ENCODE measurements at regions not wholly inside any gene's neighbourhood (a gene's known extent, or its start where the extent isn't known, plus 50 kb on each side); places are given as distances from the start of the nearest gene placed in this dataset.

DNA sequence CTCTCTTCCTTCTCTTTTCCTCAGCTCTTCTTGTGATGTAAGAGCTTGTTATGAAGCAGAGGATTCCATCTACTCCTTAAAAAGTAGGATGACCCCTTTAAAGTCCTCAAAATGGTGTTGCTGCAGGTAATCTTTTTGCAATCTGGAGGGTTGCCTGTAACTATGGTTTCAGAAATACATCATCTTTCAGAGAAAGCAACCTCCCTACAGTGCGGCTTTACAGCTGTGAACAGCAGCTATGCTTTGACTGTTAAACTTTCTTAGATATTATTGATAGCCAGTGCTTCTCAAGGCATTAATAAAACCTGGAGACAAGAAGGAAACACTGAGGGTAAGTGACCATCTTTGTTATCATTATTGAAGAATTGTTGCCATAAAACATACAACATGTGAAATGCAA is 86.6 kb upstream of the MDFIC start:
- Histone ChIP-seq H3K27me3 (no peaks in the 10 kb centered on the region), H3K4me1 (peaks cover 0 to 11% (median 0%) of the 10 kb centered on the region in 3 donors), H3K4me3 (no peak overlapping the region), H3K27ac (no peak overlapping the region), H3K36me3 (no peaks in the 10 kb centered on the region), H3K9me3 (no peaks in the 10 kb centered on the region)
- no peak for ATAC-seq
- TF ChIP-seq EP300 (IDR thresholded peaks at IDR 0.05) (no peak), POLR2A (IDR thresholded peaks at IDR 0.05) (no peak), POLR2AphosphoS5 (IDR thresholded peaks at IDR 0.05) (no peak)
- TF ChIP-seq, protein P1, sequence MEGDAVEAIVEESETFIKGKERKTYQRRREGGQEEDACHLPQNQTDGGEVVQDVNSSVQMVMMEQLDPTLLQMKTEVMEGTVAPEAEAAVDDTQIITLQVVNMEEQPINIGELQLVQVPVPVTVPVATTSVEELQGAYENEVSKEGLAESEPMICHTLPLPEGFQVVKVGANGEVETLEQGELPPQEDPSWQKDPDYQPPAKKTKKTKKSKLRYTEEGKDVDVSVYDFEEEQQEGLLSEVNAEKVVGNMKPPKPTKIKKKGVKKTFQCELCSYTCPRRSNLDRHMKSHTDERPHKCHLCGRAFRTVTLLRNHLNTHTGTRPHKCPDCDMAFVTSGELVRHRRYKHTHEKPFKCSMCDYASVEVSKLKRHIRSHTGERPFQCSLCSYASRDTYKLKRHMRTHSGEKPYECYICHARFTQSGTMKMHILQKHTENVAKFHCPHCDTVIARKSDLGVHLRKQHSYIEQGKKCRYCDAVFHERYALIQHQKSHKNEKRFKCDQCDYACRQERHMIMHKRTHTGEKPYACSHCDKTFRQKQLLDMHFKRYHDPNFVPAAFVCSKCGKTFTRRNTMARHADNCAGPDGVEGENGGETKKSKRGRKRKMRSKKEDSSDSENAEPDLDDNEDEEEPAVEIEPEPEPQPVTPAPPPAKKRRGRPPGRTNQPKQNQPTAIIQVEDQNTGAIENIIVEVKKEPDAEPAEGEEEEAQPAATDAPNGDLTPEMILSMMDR (IDR thresholded peaks at IDR 0.05) = no peak
- WGBS, 2 donors (ENCODE audit: low coverage in 1 of 2) = 77 to 100% methylated on average over 1 of the region's 1 CpG

DNA sequence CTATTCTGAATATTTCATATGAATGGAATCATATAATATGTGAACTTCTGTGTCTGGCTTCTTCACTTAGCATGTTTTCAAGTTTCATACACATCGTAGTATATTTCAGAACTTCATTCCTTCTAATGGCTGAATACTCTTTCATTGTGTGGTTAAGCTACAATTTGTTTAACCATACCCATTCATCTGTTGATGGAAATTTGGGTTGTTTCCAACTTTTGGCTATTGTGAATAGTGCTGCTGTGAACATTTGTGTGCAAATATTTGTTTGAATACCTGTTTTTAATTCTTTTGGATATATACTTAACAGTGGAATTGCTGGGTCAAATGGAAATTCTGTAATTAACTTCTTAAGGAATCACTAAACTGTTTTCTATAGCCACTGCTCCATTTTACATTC is 86.0 kb upstream of the MDFIC start:
- Histone ChIP-seq H3K27me3 (no peaks in the 10 kb centered on the region), H3K4me1 (peaks cover 0 to 14% (median 0%) of the 10 kb centered on the region in 3 donors), H3K27ac (no peak overlapping the region), H3K4me3 (no peak overlapping the region), H3K9me3 (no peaks in the 10 kb centered on the region), H3K36me3 (no peaks in the 10 kb centered on the region)
- 0% methylated on average over 1 of the region's 1 CpG for WGBS, 2 donors (ENCODE audit: low coverage in 1 of 2)
- no peak for ATAC-seq
- TF ChIP-seq POLR2A (IDR thresholded peaks at IDR 0.05) (no peak), POLR2AphosphoS5 (IDR thresholded peaks at IDR 0.05) (no peak), EP300 (IDR thresholded peaks at IDR 0.05) (no peak)
- TF ChIP-seq, protein P1 (IDR thresholded peaks at IDR 0.05) = no peak

- TF ChIP-seq, protein P1 (IDR thresholded peaks at IDR 0.05) = no peak
- TF ChIP-seq EP300 (IDR thresholded peaks at IDR 0.05) = no peak
- H3K27ac ChIP-seq = no peak overlapping the region
- H3K4me1 ChIP-seq = peaks cover 0 to 14% (median 0%) of the 10 kb centered on the region in 3 donors
- H3K9me3 ChIP-seq = no peaks in the 10 kb centered on the region
- no peaks in the 10 kb centered on the region for H3K27me3 ChIP-seq
- no peak for ATAC-seq
- 67 to 72% methylated on average over 4 to 5 of the region's 5 CpGs for WGBS, 2 donors (ENCODE audit: low coverage in 1 of 2)
- H3K36me3 ChIP-seq = no peaks in the 10 kb centered on the region
- H3K4me3 ChIP-seq = no peak overlapping the region
These were observed 79.3 kb upstream of the MDFIC start for GRCh38 chr7:114842551-114843065.

- Histone ChIP-seq H3K4me1 (peaks cover 0 to 14% (median 0%) of the 10 kb centered on the region in 3 donors), H3K9me3 (no peaks in the 10 kb centered on the region), H3K4me3 (no peak overlapping the region), H3K27ac (no peak overlapping the region), H3K36me3 (no peaks in the 10 kb centered on the region), H3K27me3 (no peaks in the 10 kb centered on the region)
- ATAC-seq = no peak
- no peak for TF ChIP-seq EP300 (IDR thresholded peaks at IDR 0.05)
- TF ChIP-seq POLR2AphosphoS5 (IDR thresholded peaks at IDR 0.05) = no peak
- TF ChIP-seq, protein P1 (IDR thresholded peaks at IDR 0.05) = no peak
- TF ChIP-seq POLR2A (IDR thresholded peaks at IDR 0.05) = no peak
- WGBS, 2 donors (ENCODE audit: low coverage in 1 of 2) = 86 to 100% methylated on average over 3 of the region's 3 CpGs
These were observed 78.8 kb upstream of the MDFIC start for GRCh38 chr7:114843102-114843501.

DNA sequence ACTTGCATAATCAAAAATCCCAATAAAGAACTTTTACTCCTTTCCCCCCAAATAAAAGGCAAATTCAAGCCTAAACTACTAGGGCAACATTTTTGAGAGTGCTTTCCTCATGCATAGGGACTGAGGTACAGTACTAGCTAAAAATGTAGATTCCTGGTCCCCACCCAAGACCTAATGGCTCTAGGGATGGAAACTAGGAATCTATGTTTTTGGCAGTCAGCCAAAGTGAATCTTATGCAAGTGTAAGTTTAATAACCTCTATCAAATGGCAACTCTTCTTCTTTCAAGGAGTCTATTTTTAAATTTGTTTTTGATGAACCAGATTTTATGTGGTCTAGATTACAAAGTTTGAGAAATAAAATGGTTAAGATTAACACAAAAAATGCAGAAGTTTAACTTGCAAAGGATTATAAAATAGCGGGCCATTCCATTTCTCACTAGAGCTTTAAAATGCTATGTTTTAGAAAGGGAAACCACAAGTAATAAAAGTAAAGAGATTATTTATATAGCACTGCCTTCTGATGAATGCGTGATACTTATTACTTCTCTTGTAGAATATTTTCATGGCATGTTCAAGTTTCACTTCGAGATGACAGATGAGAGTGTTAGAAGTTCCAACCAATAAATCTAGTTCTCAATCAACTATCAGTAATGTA is 70.4 kb upstream of the MDFIC start:
- Histone ChIP-seq H3K27me3 (no peaks in the 10 kb centered on the region), H3K4me1 (no peaks in the 10 kb centered on the region), H3K27ac (no peak overlapping the region), H3K4me3 (no peak overlapping the region), H3K36me3 (no peaks in the 10 kb centered on the region), H3K9me3 (no peaks in the 10 kb centered on the region)
- 36 to 53% methylated on average over 3 of the region's 3 CpGs for WGBS, 2 donors (ENCODE audit: low coverage in 1 of 2)
- TF ChIP-seq EP300 (IDR thresholded peaks at IDR 0.05) (no peak), POLR2A (IDR thresholded peaks at IDR 0.05) (no peak), POLR2AphosphoS5 (IDR thresholded peaks at IDR 0.05) (no peak)
- TF ChIP-seq, protein P1 (IDR thresholded peaks at IDR 0.05) = no peak
- no peak for ATAC-seq
